HG02852 (cell line): ENCODE measurements at regions not wholly inside any gene's neighbourhood (a gene's known extent, or its start where the extent isn't known, plus 50 kb on each side); places are given as distances from the start of the nearest gene placed in this dataset.

Source experiments
- ATAC-seq: cut with Tn5 transposase; IDR thresholded peaks from one replicate; pipeline ENCODE4 v1.9.1; 2021; ENCODE audit warnings: mild to moderate bottlenecking, moderate library complexity; ENCODE audit not compliant: unreplicated experiment

GRCh38 chr1:78415165-78415564 is 75.6 kb upstream of the PTGFR start:
- ATAC-seq = no peak

- no peak for ATAC-seq
Observed at GRCh38 chr1:78419309-78419708, 71.5 kb upstream of the PTGFR start.

DNA sequence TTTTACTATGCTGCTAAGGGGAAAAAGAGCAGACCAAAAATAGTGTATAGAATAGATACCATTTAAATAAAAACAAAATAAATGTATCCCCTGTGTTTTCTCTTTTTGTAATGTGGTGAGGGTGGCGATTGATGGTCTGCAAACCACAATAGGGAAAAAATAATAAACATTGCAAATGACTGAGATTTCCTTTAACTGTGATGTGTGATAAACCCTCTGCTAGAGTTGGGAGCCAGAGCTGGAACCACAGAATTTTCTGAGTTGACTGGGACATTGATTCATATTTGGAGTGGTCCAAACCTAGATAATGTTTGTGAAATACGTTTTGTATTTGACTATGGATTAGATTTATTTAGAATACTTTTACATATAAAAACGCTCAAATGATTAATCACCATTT is 70.6 kb upstream of the PTGFR start:
- no peak for ATAC-seq

- no peak for ATAC-seq
Observed at GRCh38 chr1:78420688-78421087, 70.1 kb upstream of the PTGFR start.

- no peak for ATAC-seq
Observed at GRCh38 chr1:78424720-78425119, 66.1 kb upstream of the PTGFR start.

DNA sequence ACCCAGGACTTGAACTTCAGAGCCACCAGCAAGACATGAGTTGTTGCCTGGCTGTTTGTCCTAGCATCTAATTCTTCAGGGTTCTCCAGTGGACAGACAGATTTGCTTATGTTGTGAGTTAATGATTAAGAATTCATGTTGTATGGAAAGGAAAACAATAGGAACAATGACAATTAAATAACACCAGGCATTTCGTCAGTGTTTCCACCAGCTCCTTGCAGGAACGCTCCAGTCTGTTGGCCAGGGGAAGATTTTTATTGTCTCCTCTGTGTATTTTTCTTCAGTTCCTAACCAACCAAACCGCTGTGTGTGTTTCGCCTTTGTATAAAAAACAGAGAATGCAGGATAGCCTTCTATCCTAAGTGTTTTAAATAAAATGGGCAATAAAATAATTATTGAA is 64.4 kb upstream of the PTGFR start:
- no peak for ATAC-seq

- ATAC-seq = no peak
Observed at GRCh38 chr1:78427506-78427905, 63.3 kb upstream of the PTGFR start.

- no peak for ATAC-seq
Observed at GRCh38 chr1:78432016-78432415, 58.8 kb upstream of the PTGFR start.

GRCh38 chr1:78434351-78434750 is 56.4 kb upstream of the PTGFR start:
- no peak for ATAC-seq

GRCh38 chr1:78436961-78437360 is 53.8 kb upstream of the PTGFR start:
- ATAC-seq = no peak

GRCh38 chr1:78437396-78437795 is 53.4 kb upstream of the PTGFR start:
- ATAC-seq = no peak

- no peak for ATAC-seq
Observed at GRCh38 chr1:78437941-78438340, 52.8 kb upstream of the PTGFR start.

- ATAC-seq = no peak
Observed at GRCh38 chr1:78440381-78440793, 50.4 kb upstream of the PTGFR start.
